ENCODE measurements at regions not wholly inside any gene's neighbourhood (a gene's known extent, or its start where the extent isn't known, plus 50 kb on each side); places are given as distances from the start of the nearest gene placed in this dataset.

DNA sequence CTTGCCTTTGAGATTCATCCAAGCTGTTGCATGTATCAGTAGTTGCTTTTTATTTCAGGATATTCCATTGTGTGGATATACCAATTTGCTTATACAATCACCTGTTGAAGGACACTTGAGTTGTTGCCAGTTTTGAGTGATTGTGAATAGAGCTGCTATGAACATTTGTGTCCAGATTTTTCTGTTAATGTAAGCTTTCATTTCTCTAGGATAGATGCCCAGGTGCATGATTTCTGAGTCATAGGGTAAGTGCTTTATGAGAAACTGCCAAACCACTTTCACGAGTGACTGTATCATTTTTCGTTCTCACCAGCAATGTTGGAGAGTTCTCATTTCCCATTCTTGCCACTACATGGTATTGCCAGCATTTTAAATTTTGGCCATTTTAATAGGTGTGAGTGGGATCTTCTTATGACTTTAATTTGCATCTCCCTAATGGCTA is 434.6 kb upstream of the RGS6 start:
- no peak for DNase-seq (ENCODE audit: low read depth)
- H3K4me3 ChIP-seq (ENCODE audit: low read depth, low read length): no peak overlapping the region

DNA sequence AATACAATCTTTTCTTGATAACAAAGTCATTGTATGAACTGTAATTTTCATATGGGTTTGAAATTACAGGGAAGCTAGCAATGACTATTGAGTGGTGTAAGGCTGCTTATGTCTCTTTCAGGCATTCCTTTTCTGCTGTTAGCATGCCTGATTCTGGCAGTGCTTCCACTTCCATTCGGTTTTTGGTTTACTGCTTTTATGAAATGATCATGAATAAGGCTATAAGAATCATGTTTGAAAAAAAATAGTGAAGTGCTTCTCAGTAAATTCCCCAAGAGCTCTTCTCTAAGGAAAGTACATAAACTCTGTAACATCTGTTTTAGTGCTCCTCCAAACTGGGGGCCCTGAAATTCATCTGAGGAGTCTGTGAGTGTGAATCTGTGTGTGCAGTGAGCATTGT is 434.0 kb upstream of the RGS6 start:
- H3K4me3 ChIP-seq (ENCODE audit: low read depth, low read length): no peak overlapping the region
- DNase-seq (ENCODE audit: low read depth): peak; percentile 22

DNA sequence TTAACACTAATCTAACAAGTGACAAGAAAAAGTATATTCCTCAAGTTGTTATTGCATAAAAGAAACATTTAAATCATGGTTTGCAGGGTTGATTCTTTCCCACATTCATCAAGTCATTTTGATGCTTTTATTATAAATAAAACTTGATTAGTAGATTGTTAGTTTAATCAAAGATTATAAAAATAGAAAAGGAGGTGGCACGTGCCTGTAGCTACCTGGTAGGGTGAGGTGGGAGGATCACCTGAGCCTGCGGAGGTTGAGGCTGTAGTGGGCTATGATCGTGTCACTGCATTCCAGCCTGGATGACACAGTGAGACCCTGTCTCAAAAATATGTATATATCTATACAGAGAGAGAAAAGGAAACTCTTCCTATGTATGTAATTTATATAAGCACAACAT is 433.2 kb upstream of the RGS6 start:
- H3K4me3 ChIP-seq (ENCODE audit: low read depth, low read length): no peak overlapping the region
- DNase-seq (ENCODE audit: low read depth): no peak

DNA sequence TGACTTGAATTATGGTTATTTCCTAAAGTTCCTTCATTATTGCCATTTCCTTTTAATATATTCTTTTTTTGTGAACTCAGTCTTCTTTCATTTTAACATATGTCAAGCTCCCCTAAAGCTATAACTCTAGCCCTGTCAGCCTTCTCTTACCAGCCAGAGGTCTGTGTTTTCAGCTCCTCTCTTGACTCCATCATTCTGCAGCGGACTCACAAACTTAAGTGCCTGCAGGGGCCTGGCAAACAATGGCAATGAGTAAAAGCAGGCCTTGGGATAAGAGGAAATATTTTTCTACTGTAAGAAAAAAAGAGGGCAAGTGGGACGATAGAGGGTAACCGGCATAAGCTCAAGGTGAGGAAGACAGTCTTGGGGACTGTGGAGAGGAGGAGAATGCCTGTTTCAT is 424.5 kb upstream of the RGS6 start:
- no peak overlapping the region for H3K4me3 ChIP-seq (ENCODE audit: low read depth, low read length)
- no peak for DNase-seq (ENCODE audit: low read depth)

DNA sequence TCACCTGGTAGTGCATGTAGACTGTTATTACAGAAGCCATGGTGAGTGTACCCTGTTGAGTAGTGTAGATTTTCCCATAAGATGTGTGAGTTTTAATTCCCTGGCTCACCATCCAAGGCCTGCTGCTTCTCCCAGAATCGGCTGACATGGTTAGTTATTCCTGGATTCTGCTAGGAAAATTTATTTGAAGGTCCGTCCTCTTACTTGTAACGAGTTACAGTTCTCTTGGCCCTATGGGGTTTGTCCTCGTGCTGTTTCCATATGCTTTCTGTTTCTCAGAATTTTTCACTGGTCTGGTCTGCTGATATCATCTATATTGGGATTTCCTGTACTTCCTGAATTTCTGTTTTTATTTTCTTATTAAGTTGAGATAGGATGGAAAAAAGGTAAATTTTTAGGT is 423.3 kb upstream of the RGS6 start:
- no peak overlapping the region for H3K4me3 ChIP-seq (ENCODE audit: low read depth, low read length)
- DNase-seq (ENCODE audit: low read depth): no peak

DNA sequence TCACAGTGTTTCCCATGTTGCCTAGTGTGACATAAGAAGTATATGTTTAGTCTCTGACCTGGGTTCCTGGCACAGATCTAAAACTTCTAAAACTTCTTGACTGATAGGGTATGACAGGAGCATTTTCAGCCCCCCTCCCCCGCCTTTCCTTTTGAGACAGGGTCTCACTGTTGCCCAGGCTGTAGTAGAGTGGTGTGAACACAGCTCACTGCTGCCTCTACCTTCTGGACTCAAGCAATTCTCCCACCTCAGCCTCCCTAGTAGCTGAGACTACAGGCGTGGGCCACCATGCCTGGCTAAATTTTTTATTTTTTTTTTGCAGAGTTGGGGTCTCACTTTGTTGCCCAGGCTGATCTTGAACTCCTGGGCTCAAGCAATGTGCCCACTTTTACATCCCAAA is 421.1 kb upstream of the RGS6 start:
- no peak overlapping the region for H3K4me3 ChIP-seq (ENCODE audit: low read depth, low read length)
- no peak for DNase-seq (ENCODE audit: low read depth)

DNA sequence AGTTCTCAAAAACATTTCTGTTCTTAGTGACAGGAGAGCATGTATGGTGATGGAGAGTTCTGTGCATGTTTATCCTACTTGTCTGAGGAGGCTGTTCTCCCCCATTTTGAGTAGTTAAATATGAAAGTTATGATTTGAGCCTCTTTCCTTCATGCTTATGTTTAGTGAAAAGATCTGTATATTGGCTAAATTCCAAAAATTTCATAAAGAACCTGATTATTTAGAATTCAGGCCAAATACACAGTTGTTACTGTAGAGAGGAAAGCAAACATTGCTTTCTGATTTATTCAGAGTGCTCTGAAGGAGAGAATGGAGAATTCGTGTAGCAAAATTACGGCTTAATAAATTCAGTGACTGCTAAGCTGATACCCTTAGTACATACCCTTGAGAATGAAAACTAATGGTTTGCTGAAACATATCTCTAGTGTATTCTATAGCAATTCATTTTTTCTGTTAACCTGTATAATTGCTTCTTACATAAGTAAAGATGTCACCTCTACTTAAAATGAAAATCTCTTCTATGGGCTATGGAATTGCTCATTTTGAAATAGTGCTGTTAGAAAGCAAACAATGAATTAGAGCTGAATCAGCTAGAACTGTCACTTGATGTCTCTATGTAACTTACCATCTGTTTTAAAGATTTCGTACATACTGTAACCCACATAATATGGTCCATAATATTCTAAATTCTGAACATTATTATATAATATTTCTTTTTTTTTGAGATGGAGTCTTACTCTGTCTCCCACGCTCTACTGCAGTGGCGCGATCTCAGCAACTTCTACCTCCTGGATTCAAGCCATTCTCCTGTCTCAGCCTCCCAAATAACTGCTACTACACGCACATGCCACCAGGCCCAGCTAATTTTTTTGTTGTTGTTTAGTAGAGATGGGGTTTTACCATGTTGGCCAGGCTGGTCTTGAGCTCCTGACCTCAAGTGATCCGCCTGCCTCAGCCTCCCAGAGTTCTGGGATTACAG is 417.0 kb upstream of the RGS6 start:
- no peak overlapping the region for H3K4me3 ChIP-seq (ENCODE audit: low read depth, low read length)
- no peak for DNase-seq (ENCODE audit: low read depth)

DNA sequence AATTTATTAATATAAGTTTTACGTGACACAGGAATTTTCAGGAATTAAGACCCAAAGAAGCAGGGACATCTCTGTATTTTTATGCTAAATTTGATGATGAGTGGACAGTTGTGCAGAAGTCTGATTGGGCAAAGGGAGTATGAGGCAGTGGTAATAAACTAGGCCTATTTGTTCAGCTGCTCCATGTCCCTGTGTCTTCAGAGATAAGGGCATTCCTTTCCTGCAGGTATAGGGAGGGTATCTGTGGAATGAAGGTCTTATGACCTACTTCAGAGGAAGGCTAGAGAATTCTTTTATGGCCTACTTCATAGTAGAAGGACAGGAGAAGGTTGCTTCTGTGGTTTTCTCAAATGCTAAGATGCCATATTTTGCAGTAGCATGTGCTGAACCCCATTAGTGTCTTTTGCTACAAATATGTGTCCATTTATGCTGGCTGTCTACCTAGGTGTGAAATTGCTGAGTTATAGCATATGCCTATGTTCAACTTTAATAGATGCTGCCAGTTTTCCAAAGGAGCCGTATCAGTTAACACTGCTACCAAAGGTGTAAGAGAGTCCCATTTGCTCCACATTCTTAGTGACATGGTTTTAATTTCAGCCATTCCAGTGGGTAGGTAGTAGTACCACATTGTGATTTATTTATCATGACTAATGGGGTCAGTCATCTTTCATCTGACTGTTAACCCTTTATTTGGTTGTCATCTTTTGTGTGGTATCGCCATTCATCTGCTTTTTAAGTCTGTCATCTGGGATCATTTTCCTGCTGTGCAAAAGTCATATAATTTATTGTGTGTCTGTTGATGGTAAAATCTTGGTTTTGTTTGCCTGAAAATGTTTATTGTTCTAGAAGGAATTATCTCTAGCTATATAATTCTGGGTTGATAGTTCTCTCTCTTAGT is 410.7 kb upstream of the RGS6 start:
- H3K4me3 ChIP-seq (ENCODE audit: low read depth, low read length): no peak overlapping the region
- DNase-seq (ENCODE audit: low read depth): no peak

DNA sequence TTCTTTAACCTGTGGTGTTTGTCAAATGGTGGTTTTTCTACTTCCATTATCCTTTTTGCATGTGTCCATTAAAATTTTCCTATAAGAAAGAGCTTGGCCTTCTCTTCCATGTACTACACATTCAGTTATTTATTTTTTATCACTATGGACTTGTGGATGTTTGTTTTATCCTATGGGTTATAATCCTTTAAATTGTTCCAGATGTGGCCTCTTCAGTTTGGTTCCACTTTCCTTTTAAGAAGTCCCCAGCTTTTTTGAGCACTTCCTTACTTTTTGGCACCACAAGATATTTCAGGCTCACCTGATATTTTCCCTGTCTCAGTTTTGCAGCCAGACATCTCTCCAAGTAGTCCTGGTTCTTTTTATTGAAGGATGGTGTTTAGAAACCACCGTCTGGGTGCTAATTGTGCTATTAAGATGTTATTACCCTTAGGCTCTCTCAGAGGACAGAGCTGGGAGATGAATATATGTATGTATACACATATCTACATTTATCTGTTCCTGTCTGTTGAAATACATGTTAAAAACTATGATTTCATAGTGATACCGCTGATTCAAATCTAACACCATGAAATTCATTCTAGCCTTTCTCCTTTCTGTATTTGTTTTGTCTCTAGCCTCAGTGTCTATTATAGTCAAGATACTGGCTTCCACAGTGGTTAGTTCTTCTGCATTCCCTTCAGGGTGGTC is 408.5 kb upstream of the RGS6 start:
- DNase-seq (ENCODE audit: low read depth): no peak
- H3K4me3 ChIP-seq (ENCODE audit: low read depth, low read length): no peak overlapping the region

DNA sequence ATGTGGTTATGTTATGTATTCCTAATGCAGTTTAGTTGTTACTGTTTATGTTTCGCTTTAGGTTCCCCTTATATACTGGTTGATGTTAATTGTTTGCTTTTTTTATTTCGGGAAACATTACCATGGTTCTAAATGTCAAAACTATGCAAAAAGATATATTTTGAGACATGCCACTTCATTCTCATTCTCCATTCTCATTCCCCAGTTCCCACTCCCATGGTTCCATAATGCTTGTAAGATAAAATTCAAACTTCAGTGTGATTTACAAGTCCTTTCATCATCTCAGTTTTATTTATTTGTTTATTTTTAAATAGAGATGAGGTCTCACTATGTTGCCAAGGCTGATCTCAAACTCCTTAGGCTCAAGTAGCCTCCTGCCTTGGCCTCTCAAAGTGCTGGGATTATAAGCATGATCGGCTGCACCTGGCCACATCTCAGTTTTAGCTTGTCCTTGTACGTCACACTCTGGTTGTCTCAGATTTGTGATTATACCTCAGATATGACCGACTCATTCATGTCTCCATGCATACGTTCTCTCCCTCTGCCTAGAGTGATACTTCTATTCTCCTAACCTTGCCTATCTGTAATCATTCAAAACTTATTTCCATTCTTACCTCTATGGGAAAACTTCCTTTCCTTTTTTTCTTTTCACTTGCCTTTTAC is 407.8 kb upstream of the RGS6 start:
- no peak for DNase-seq (ENCODE audit: low read depth)
- no peak overlapping the region for H3K4me3 ChIP-seq (ENCODE audit: low read depth, low read length)

DNA sequence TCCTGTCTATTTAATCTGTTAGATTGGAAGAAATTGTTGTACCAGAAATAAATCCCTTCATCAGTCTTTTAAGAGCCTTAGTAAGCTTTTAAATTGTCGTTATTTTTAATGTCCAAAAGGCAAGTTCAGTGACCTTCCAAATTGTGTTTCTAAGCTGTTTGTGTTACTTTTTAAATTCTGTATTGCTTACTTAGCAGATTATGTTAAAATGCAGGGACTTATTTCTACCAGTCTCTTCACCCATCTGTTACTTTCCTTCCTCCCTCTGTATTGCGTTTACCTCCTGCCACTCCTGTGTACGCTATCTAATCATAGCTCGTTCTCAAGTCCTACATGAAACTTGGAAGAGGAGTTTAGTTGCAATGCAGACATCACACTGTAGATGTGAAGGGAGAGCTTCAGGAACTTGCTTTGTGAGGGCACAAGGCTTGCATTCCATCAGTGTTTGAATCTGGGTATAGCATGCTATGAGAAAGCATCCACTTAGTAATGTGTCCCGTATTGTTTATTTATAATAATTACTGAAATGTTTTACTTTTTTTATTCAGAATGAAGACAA is 406.5 kb upstream of the RGS6 start:
- H3K4me3 ChIP-seq (ENCODE audit: low read depth, low read length): no peak overlapping the region
- DNase-seq (ENCODE audit: low read depth): no peak

DNA sequence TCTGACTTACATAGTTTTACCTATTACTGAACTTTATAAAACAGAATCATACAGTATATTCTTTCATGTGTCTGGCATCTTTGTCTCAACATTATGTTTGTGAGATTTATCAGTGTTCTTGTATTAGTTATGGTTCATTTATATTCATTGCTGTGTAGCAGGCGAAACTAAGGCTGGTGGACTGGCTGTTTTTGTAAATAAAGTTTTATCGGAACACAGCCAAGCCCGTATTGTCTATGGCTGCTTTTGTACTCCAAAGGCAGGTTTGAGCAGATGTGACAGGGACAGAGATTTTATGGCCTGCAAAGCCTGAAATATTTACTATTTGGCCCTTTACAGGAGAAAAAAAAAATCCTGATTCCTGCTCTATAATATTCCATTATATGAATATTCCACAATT is 405.8 kb upstream of the RGS6 start:
- DNase-seq (ENCODE audit: low read depth): no peak
- no peak overlapping the region for H3K4me3 ChIP-seq (ENCODE audit: low read depth, low read length)

DNA sequence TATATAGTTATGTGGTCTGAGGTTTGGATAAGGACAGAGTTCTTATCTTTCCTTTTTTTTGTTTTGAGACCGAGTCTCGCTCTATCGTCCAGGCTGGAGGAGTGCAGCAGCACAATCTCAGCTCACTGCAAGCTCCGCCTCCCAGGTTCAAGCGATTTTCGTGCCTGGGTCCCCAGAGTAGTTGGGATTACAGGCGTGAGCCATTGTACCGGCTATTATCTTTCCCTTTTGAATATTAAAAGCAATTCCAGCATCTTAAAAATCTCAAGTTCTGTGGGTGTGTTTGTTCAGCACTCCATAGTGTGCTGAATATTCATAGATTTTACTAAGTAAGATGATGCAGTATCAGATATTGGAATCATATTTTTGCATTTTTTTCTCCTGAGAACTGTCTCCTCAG is 404.4 kb upstream of the RGS6 start:
- DNase-seq (ENCODE audit: low read depth): no peak
- H3K4me3 ChIP-seq (ENCODE audit: low read depth, low read length): no peak overlapping the region

DNA sequence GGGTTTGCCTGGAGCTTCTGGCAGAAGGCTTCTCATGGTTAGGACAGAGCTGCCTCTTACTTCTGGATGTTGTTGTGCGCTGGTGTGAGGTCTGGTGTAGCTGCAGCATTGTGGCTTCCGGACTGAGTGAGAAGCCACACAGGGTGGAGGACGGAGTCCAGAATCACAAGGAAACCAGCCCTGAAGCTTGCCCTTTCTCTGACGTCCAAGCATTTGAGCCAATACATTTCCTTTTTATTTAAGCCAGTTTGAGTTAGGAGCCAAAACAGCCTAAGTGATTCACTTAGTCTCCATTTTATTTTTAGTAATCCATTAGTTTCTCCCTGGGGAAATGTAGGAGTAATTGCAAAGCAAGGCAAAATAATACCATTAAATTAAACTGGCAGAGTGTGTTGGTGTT is 402.4 kb upstream of the RGS6 start:
- no peak overlapping the region for H3K4me3 ChIP-seq (ENCODE audit: low read depth, low read length)
- DNase-seq (ENCODE audit: low read depth): peak; percentile 59

DNA sequence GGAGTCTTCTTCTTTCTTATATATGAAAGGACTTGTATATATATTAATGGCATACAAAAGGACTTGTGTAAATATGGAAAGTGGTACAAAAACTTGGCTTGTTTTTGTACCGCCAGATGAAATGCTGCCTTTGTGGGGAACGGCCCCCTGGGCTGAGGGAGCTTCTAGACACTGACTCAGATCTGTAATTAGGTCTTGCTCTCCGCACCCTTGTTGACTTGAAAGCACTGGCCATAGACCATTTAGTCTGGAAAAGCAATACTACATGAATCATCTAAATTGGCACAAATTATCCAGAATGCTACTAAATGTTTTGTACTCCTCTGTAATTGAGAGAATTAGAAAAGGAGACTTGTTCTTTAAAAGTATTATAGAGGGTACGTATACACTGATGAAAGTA is 399.9 kb upstream of the RGS6 start:
- peak; percentile 52 for DNase-seq (ENCODE audit: low read depth)
- no peak overlapping the region for H3K4me3 ChIP-seq (ENCODE audit: low read depth, low read length)

DNA sequence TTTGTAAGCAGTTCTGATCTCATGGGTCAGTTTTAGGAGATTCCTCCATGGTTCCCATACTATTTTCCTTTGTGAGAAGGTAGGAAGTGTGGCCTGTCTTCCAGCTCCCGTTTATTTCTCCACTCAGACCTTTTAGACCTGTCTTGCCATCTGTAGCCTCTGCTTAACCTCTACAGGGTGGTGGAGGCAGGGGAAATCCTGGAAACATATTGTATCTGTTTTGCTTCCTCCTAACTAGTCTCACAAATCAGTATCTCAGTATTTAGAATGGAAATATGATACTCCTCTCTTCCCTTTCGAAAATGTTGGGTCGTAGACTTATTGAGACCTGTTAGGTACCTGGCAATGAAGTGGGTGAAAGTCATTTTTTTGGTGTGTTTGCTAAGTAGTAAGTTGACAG is 399.4 kb upstream of the RGS6 start:
- DNase-seq (ENCODE audit: low read depth): no peak
- no peak overlapping the region for H3K4me3 ChIP-seq (ENCODE audit: low read depth, low read length)

DNA sequence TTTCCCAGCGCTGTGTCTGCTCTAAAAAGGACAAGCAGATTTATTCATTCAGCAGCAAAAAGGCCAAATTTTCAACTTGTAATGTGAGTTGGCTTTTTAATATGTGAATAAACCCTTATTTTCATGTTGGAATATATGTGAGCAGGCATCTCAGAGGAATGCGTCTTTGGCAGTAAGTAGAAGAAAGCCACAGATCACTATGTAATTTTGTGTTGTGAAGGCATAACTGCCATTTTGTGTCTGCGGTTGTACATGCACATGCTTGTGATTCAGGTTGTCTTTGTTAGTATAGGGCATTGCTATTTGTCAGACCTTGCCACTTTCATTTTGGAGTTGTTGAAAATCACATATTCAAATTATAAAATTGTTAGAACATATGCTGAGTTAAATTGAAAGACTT is 398.8 kb upstream of the RGS6 start:
- no peak for DNase-seq (ENCODE audit: low read depth)
- H3K4me3 ChIP-seq (ENCODE audit: low read depth, low read length): no peak overlapping the region

DNA sequence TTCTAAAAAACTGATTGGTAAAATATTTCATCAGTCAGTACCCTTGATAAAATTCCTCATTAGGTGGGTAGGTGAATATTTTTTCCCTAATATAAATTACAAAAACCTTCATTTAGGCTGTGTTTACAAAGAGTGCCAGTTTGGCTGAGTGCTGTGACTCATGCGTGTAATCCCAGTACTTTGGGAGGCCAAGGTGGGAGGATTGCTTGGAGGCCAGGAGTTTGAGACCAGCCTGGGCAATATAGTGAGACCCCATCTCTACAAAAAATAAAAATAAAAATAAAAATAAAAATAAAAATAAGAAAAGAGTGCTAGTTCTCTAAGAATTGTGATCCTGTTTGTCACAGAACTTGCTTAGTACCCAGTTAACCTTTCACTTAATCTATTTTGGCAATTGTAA is 398.4 kb upstream of the RGS6 start:
- no peak for DNase-seq (ENCODE audit: low read depth)
- no peak overlapping the region for H3K4me3 ChIP-seq (ENCODE audit: low read depth, low read length)

DNA sequence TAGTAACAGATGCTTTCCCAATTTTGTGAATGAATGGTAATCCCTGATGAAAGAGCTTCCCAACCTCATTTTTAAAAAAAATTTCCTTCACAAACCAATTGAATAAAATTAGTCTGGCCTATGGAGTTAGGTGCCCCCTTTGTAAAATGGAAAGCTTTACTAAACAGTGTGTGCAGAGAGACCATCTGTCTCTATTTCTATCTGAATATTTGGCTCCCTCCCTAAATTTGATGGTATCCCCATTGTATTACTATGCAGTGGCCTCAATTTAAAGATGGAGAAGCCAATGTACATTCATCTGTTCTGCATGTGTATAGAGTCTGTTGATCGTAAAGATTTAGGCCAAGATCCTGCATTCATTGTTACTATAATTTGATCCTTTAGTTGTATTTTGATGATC is 397.7 kb upstream of the RGS6 start:
- no peak overlapping the region for H3K4me3 ChIP-seq (ENCODE audit: low read depth, low read length)
- DNase-seq (ENCODE audit: low read depth): no peak

Measured in skeletal muscle cell (primary cell).